ENCODE measurements at regions not wholly inside any gene's neighbourhood (a gene's known extent, or its start where the extent isn't known, plus 50 kb on each side); places are given as distances from the start of the nearest gene placed in this dataset.

DNA sequence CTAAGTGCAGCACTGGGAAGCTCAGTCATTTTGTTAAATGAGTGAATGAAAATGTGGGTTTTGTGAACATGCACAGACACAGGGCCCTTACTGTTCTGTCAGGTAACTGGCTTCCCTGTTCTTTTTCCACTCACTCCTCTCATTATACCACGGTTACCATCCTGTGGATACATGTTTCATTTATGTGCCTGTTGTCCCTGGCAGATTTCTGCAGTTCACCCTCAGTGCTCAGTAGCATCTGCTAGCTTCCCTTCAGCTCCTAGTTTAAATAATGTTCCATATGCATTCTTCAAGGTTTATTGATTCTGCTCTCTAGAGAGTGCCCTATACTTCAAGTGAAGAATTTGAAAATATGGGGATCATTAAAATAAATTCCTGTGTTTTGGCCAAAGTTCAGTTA lies 1634.3 kb upstream of the ADGRL3 start (continued):
- TF ChIP-seq ZNF114 (CRISPR knock-in tag; IDR thresholded peaks at IDR 0.05) (no peak), EZH2phosphoT487 (IDR thresholded peaks at IDR 0.05; ENCODE audit: unreplicated experiment) (no peak)

DNA sequence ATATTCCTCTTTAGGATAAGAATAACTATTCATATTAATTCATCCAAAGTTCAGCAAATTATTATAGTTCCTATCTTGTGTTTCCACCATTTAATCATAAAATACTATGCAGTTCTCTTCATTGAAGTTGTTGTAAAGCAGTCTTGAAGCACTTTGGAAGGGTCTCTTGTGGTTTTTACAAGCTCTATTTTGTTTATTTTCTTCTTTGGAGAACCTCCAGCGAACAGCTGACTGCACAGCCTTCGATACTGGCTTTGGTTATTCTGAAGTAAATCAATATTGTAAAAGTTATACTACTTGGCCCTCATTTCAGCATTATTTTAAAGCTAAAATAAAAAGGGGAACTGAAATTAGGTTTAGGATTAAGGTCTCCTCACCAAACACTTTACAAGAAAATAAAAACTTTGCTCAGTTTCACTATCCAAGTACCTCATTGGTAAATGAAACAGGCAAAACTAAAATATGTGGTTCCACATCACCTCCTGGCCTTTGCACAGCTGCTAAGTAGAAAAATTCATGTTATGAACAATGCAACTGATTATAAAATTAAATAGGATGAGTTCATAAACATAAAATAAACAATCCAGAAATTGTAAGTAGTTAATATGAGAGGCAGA lies 1629.2 kb upstream of the ADGRL3 start:
- H3K27ac Mint-ChIP-seq = no peak overlapping the region
- H3K4me3 Mint-ChIP-seq = no peak overlapping the region
- Histone ChIP-seq H3K27ac (ENCODE audit: low read depth) (no peak overlapping the region), H2AFZ (no peak overlapping the region), H3K27me3 (ENCODE audit: insufficient read depth) (no peaks in the 10 kb centered on the region), H3K79me2 (replicated peaks; ENCODE audit: insufficient read depth) (no peaks in the 10 kb centered on the region), H3F3A (replicated peaks; ENCODE audit: low read depth) (no peaks in the 10 kb centered on the region), H3K36me3 (ENCODE audit: insufficient read depth) (no peaks in the 10 kb centered on the region), H3K4me3 (no peak overlapping the region), H3K4me2 (no peak overlapping the region), H3K9me2 (ENCODE audit: insufficient read depth) (no peaks in the 10 kb centered on the region), H3K4me1 (ENCODE audit: insufficient read depth) (no peaks in the 10 kb centered on the region), H4K20me1 (replicated peaks; ENCODE audit: insufficient read depth) (no peaks in the 10 kb centered on the region)
- ATAC-seq (no peak), DNase-seq (ENCODE audit: low spot score) (no peak)
- TF ChIP-seq, protein P1, sequence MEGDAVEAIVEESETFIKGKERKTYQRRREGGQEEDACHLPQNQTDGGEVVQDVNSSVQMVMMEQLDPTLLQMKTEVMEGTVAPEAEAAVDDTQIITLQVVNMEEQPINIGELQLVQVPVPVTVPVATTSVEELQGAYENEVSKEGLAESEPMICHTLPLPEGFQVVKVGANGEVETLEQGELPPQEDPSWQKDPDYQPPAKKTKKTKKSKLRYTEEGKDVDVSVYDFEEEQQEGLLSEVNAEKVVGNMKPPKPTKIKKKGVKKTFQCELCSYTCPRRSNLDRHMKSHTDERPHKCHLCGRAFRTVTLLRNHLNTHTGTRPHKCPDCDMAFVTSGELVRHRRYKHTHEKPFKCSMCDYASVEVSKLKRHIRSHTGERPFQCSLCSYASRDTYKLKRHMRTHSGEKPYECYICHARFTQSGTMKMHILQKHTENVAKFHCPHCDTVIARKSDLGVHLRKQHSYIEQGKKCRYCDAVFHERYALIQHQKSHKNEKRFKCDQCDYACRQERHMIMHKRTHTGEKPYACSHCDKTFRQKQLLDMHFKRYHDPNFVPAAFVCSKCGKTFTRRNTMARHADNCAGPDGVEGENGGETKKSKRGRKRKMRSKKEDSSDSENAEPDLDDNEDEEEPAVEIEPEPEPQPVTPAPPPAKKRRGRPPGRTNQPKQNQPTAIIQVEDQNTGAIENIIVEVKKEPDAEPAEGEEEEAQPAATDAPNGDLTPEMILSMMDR (conservative IDR thresholded peaks at IDR 0.05; ENCODE audit: low read depth in 2 of 2) = no peak
- no peak for TF ChIP-seq EZH2 (IDR thresholded peaks at IDR 0.05; ENCODE audit: low read depth, unreplicated experiment)
- no peak for TF ChIP-seq ZNF331 (CRISPR knock-in tag; IDR thresholded peaks at IDR 0.05; ENCODE audit: low read depth)
- no peak for TF ChIP-seq STAT1 (IDR thresholded peaks at IDR 0.05; ENCODE audit: unreplicated experiment)
- TF ChIP-seq ZNF114 (CRISPR knock-in tag; IDR thresholded peaks at IDR 0.05) = no peak
- TF ChIP-seq, protein P2, sequence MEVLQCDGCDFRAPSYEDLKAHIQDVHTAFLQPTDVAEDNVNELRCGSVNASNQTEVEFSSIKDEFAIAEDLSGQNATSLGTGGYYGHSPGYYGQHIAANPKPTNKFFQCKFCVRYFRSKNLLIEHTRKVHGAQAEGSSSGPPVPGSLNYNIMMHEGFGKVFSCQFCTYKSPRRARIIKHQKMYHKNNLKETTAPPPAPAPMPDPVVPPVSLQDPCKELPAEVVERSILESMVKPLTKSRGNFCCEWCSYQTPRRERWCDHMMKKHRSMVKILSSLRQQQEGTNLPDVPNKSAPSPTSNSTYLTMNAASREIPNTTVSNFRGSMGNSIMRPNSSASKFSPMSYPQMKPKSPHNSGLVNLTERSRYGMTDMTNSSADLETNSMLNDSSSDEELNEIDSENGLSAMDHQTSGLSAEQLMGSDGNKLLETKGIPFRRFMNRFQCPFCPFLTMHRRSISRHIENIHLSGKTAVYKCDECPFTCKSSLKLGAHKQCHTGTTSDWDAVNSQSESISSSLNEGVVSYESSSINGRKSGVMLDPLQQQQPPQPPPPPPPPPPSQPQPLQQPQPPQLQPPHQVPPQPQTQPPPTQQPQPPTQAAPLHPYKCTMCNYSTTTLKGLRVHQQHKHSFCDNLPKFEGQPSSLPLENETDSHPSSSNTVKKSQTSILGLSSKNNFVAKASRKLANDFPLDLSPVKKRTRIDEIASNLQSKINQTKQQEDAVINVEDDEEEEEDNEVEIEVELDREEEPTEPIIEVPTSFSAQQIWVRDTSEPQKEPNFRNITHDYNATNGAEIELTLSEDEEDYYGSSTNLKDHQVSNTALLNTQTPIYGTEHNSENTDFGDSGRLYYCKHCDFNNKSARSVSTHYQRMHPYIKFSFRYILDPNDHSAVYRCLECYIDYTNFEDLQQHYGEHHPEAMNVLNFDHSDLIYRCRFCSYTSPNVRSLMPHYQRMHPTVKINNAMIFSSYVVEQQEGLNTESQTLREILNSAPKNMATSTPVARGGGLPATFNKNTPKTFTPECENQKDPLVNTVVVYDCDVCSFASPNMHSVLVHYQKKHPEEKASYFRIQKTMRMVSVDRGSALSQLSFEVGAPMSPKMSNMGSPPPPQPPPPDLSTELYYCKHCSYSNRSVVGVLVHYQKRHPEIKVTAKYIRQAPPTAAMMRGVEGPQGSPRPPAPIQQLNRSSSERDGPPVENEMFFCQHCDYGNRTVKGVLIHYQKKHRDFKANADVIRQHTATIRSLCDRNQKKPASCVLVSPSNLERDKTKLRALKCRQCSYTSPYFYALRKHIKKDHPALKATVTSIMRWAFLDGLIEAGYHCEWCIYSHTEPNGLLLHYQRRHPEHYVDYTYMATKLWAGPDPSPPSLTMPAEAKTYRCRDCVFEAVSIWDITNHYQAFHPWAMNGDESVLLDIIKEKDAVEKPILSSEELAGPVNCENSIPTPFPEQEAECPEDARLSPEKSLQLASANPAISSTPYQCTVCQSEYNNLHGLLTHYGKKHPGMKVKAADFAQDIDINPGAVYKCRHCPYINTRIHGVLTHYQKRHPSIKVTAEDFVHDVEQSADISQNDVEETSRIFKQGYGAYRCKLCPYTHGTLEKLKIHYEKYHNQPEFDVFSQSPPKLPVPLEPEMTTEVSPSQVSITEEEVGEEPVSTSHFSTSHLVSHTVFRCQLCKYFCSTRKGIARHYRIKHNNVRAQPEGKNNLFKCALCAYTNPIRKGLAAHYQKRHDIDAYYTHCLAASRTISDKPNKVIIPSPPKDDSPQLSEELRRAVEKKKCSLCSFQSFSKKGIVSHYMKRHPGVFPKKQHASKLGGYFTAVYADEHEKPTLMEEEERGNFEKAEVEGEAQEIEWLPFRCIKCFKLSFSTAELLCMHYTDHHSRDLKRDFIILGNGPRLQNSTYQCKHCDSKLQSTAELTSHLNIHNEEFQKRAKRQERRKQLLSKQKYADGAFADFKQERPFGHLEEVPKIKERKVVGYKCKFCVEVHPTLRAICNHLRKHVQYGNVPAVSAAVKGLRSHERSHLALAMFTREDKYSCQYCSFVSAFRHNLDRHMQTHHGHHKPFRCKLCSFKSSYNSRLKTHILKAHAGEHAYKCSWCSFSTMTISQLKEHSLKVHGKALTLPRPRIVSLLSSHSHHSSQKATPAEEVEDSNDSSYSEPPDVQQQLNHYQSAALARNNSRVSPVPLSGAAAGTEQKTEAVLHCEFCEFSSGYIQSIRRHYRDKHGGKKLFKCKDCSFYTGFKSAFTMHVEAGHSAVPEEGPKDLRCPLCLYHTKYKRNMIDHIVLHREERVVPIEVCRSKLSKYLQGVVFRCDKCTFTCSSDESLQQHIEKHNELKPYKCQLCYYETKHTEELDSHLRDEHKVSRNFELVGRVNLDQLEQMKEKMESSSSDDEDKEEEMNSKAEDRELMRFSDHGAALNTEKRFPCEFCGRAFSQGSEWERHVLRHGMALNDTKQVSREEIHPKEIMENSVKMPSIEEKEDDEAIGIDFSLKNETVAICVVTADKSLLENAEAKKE (CRISPR knock-in tag; IDR thresholded peaks at IDR 0.05) = no peak
- TF ChIP-seq, protein P3, sequence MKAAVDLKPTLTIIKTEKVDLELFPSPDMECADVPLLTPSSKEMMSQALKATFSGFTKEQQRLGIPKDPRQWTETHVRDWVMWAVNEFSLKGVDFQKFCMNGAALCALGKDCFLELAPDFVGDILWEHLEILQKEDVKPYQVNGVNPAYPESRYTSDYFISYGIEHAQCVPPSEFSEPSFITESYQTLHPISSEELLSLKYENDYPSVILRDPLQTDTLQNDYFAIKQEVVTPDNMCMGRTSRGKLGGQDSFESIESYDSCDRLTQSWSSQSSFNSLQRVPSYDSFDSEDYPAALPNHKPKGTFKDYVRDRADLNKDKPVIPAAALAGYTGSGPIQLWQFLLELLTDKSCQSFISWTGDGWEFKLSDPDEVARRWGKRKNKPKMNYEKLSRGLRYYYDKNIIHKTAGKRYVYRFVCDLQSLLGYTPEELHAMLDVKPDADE (IDR thresholded peaks at IDR 0.05) = no peak
- TF ChIP-seq CREB1 (CRISPR knock-in tag; IDR thresholded peaks at IDR 0.05; ENCODE audit: low read depth) = no peak
- TF ChIP-seq REST (IDR thresholded peaks at IDR 0.05; ENCODE audit: unreplicated experiment) = no peak
- TF ChIP-seq NANOG (IDR thresholded peaks at IDR 0.05; ENCODE audit: borderline replicate concordance) = no peak
- TF ChIP-seq POLR2AphosphoS5 (IDR thresholded peaks at IDR 0.05; ENCODE audit: low read depth) = no peak
- TF ChIP-seq EZH2phosphoT487 (IDR thresholded peaks at IDR 0.05; ENCODE audit: unreplicated experiment) = no peak
- no peak for TF ChIP-seq JUNB (IDR thresholded peaks at IDR 0.05; ENCODE audit: unreplicated experiment)
- H3K36me3 Mint-ChIP-seq (ENCODE audit: low read depth) = no peaks in the 10 kb centered on the region
- no peaks in the 10 kb centered on the region for H3K4me1 Mint-ChIP-seq
- H3K27me3 Mint-ChIP-seq (ENCODE audit: insufficient read depth, low read depth, poor library complexity) = no peaks in the 10 kb centered on the region
- no peaks in the 10 kb centered on the region for H3K9me3 Mint-ChIP-seq
